Thoracic aorta (tissue), 2 donors: ENCODE measurements at regions not wholly inside any gene's neighbourhood (a gene's known extent, or its start where the extent isn't known, plus 50 kb on each side); places are given as distances from the start of the nearest gene placed in this dataset.

Source experiments
- ATAC-seq: fragments of 150-250 bp; one replicate; pipeline ENCODE4 v1.8.0; 2017; ENCODE audit warnings: low read depth; ENCODE audit not compliant: insufficient number of reproducible peaks, low FRiP score
- DNase-seq: peaks from one replicate; pipeline ENCODE4 v3.0.0-alpha.2; 2020; ENCODE audit warnings: low spot score
- H3K27ac ChIP-seq, 2 donors: fragments of 200-600 bp; sonication (generic); 1 replicate in 1 of 2; 2 replicates in 1 of 2; pipeline ENCODE4 v1.5.1; 2016; ENCODE audit warnings: mild to moderate bottlenecking in 2 of 2, moderate library complexity in 2 of 2
- H3K27me3 ChIP-seq: fragments of 200-600 bp; sonication (generic); replicated peaks from 2 replicates; pipeline ENCODE4 v1.6.0; 2016; ENCODE audit warnings: mild to moderate bottlenecking; ENCODE audit not compliant: insufficient read depth
- H3K36me3 ChIP-seq: fragments of 200-600 bp; sonication (generic); one replicate; pipeline ENCODE4 v1.5.1; 2016
- H3K4me1 ChIP-seq, 2 donors: fragments of 200-600 bp; sonication (generic); 1 replicate in 1 of 2; 2 replicates in 1 of 2; pipeline versions ENCODE4 v1.5.1 to v1.6.0; 2016; ENCODE audit warnings: low read depth in 2 of 2, mild to moderate bottlenecking in 1 of 2; ENCODE audit not compliant: control insufficient read depth in 1 of 2
- H3K4me3 ChIP-seq: fragments of 200-600 bp; sonication (generic); 2 replicates; pipeline ENCODE4 v1.5.1; 2016; ENCODE audit warnings: mild to moderate bottlenecking
- H3K9me3 ChIP-seq: fragments of 200-600 bp; sonication (generic); 2 replicates; pipeline ENCODE4 v1.5.1; 2016
- TF ChIP-seq, protein P1 (sequence below): fragments of 200-600 bp; sonication (generic); IDR thresholded peaks from one replicate; pipeline ENCODE4 v1.5.1; 2019; ENCODE audit warnings: antibody characterized with exemption

DNA sequence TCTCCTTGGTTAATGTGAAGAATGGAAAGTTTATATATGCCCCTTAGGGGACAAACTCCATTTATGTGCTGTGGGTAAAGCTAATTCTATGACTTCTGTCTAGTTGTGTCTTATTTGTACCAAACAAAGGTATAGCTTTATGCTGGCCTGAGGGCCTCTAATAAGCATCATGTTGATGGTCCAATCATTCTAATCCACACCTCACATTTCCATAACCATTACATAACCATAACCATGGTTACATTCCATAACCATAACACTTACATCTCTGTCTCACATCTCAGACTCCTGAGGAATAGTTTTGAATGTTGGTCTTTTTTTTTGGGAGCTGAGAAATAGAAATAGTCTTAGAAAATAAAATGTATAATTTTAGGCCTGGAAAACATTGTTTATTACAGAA is 1097.1 kb downstream of the FLRT2 start:
- no peaks in the 10 kb centered on the region for H3K9me3 ChIP-seq
- ATAC-seq (no peak), DNase-seq (no peak)
- no peaks in the 10 kb centered on the region for H3K36me3 ChIP-seq
- H3K4me1 ChIP-seq = no peaks in the 10 kb centered on the region
- H3K4me3 ChIP-seq = no peak overlapping the region
- no peak overlapping the region for H3K27ac ChIP-seq
- TF ChIP-seq, protein P1, sequence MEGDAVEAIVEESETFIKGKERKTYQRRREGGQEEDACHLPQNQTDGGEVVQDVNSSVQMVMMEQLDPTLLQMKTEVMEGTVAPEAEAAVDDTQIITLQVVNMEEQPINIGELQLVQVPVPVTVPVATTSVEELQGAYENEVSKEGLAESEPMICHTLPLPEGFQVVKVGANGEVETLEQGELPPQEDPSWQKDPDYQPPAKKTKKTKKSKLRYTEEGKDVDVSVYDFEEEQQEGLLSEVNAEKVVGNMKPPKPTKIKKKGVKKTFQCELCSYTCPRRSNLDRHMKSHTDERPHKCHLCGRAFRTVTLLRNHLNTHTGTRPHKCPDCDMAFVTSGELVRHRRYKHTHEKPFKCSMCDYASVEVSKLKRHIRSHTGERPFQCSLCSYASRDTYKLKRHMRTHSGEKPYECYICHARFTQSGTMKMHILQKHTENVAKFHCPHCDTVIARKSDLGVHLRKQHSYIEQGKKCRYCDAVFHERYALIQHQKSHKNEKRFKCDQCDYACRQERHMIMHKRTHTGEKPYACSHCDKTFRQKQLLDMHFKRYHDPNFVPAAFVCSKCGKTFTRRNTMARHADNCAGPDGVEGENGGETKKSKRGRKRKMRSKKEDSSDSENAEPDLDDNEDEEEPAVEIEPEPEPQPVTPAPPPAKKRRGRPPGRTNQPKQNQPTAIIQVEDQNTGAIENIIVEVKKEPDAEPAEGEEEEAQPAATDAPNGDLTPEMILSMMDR = no peak
- no peaks in the 10 kb centered on the region for H3K27me3 ChIP-seq

DNA sequence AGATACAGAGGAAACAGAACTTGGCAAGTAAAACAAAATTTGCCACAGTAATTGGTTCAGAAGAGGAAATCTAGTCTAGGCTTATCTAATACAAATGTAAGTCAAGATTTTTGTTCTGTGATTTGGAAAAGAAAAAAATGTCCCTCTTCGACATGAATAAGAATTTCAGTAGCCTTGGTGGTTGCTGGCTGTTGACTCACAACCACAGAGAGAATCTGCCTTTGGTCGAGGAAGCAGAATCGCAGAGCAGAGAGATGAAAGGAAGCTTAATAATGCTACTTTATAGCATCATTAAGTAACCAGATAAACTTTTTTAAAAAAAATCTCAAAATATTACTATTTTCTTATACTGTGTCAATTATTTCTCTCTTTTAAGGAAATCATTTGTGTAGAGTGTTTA is 1096.6 kb downstream of the FLRT2 start:
- TF ChIP-seq, protein P1 = no peak
- Histone ChIP-seq H3K27ac (no peak overlapping the region), H3K36me3 (no peaks in the 10 kb centered on the region), H3K27me3 (no peaks in the 10 kb centered on the region), H3K9me3 (no peaks in the 10 kb centered on the region), H3K4me1 (no peaks in the 10 kb centered on the region), H3K4me3 (no peak overlapping the region)
- ATAC-seq (no peak), DNase-seq (no peak)

DNA sequence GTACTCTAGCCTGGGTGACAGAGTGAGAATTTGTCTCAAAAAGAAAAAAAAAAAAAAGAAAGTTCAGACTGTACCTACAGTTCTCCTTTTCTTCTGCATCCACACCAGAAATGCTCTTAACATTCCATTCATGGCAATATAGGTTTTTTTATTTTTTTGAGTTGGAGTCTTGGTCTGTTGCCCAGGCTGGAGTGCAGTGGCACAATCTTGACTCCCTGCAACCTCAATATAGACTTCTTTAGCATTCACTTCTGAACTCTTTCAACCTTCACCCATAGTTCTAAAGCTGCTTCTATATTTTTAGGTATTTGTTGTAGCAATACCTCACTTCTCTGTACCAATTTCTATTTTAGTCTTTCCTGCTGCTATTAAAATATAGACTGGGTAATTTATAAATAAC is 1095.7 kb downstream of the FLRT2 start:
- TF ChIP-seq, protein P1 = no peak
- no peaks in the 10 kb centered on the region for H3K9me3 ChIP-seq
- H3K4me3 ChIP-seq = no peak overlapping the region
- ATAC-seq = no peak
- H3K27me3 ChIP-seq = no peaks in the 10 kb centered on the region
- no peak for DNase-seq
- H3K27ac ChIP-seq = no peak overlapping the region
- no peaks in the 10 kb centered on the region for H3K36me3 ChIP-seq
- H3K4me1 ChIP-seq = no peaks in the 10 kb centered on the region

DNA sequence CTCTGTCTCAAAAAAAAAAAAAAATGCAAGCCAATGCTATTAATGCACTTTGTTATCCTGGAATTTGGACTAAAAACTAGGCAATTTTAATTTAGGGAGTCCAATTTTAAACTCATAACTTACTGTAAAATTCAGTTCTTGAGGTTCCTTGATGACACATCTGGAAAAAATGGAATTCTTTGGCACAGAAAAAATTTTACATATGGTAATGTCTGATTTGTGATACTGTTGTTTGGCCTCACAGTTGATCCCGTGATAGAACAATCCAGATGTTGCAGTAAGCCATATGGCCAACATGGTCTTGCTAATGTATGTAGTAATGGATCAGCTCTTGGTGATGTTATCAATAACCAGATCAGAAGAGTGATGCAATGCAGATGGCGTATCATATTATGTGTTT is 1089.8 kb downstream of the FLRT2 start:
- no peaks in the 10 kb centered on the region for H3K4me1 ChIP-seq

DNA sequence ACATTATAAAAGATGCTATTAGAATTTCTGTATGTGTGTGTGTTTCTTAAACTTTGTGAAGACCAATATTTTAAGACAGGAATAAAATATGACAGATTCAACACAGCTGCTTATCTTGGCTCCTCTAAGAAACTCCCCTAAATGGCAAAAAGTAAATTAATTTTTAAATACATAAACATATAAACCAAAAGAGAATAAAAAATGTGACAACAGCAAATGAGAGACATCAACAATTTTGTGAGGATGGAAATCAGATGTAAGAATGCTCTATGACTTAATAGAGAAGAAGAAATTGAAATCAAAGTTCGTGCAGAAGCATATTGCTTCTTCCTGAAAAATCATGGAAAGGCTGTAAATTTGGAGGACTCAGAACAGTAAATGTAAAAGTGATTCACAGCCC is 1083.8 kb downstream of the FLRT2 start:
- H3K9me3 ChIP-seq = no peaks in the 10 kb centered on the region
- H3K36me3 ChIP-seq = no peaks in the 10 kb centered on the region
- H3K27ac ChIP-seq = no peak overlapping the region
- DNase-seq = no peak
- no peak for ATAC-seq
- H3K4me1 ChIP-seq = no peaks in the 10 kb centered on the region
- H3K4me3 ChIP-seq = no peak overlapping the region
- no peaks in the 10 kb centered on the region for H3K27me3 ChIP-seq
- TF ChIP-seq, protein P1 = no peak

More for the DNA sequence above, 1089.8 kb downstream of the FLRT2 start:
- H3K9me3 ChIP-seq = no peaks in the 10 kb centered on the region
- no peaks in the 10 kb centered on the region for H3K36me3 ChIP-seq
- DNase-seq (no peak), ATAC-seq (no peak)
- H3K4me3 ChIP-seq = no peak overlapping the region
- H3K27ac ChIP-seq = no peak overlapping the region
- TF ChIP-seq, protein P1 = no peak
- no peaks in the 10 kb centered on the region for H3K27me3 ChIP-seq
